Right lobe of liver (tissue), 4 donors: ENCODE measurements at regions not wholly inside any gene's neighbourhood (a gene's known extent, or its start where the extent isn't known, plus 50 kb on each side); places are given as distances from the start of the nearest gene placed in this dataset.

Experiments
- CTCF ChIP-seq, 4 donors: fragments of 200-600 bp in 3 of 4; fragments of 450-650 bp in 1 of 4; IDR thresholded peaks; one replicate each; pipeline versions ENCODE4 v1.5.1 to v1.8.0; 2016 to 2022; ENCODE audit warnings: antibody characterized with exemption in 4 of 4, mild to moderate bottlenecking in 2 of 4
- POLR2A ChIP-seq: fragments of 450-650 bp; IDR thresholded peaks from one replicate; pipeline ENCODE4 v1.6.1; 2017; ENCODE audit warnings: antibody characterized with exemption, mild to moderate bottlenecking
- donor health status: DM: no; HTN: no; CAD: no.
- donor health status: DM: no; HTN: no; CAD: no.
- donor health status: DM: no; HTN: yes; CAD: no.

DNA sequence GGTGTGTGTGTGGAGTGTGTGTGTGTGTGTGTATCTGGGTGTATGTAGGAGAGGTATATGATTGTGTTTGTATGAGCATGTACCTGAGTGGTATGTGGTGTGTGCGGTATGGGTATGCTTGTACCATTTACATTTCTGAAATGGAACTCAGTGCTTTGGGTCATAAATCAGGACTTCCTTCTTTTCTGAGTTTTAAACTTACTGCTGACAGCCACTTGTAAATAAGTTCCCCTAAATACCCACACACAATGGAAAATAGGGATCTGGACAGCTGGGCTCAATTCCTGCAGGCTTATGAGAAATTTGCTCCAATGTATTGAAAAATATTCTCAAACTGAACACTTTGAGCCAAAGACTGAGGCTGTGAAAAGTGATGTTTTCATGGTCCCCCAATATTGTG, 293.6 kb downstream of the HLX start:
- TF ChIP-seq CTCF (IDR thresholded peaks at IDR 0.05) (no peak), POLR2A (no peak)
